Parathyroid adenoma (tissue), 2 donors: ENCODE measurements at regions not wholly inside any gene's neighbourhood (a gene's known extent, or its start where the extent isn't known, plus 50 kb on each side); places are given as distances from the start of the nearest gene placed in this dataset.
A peak's percentile ranks its signal among the peaks of the same experiment; 100 is the strongest.
"Not testable (repeated sequence)": the region's sequence is repeated elsewhere in the genome, so short reads cannot be mapped to it uniquely, and the experiment has no call there.

Experiments
- H2AFZ ChIP-seq: fragments of 300-600 bp; sonication (generic); one replicate; pipeline ENCODE4 v1.7.0; 2017; ENCODE audit warnings: antibody characterized with exemption, mild to moderate bottlenecking
- H3K27ac ChIP-seq: fragments of 300-600 bp; sonication (generic); one replicate; pipeline ENCODE4 v1.7.0; 2017
- H3K27me3 ChIP-seq: fragments of 300-600 bp; sonication (generic); one replicate; pipeline ENCODE4 v1.7.0; 2017; ENCODE audit warnings: low read length; ENCODE audit not compliant: control insufficient read depth, insufficient read depth
- H3K36me3 ChIP-seq: fragments of 300-600 bp; sonication (generic); one replicate; pipeline ENCODE4 v1.7.0; 2017; ENCODE audit warnings: low read length; ENCODE audit not compliant: control insufficient read depth, insufficient read depth
- H3K4me1 ChIP-seq: fragments of 300-600 bp; sonication (generic); one replicate; pipeline ENCODE4 v1.7.0; 2017; ENCODE audit warnings: control low read depth
- H3K4me2 ChIP-seq: fragments of 300-600 bp; sonication (generic); one replicate; pipeline ENCODE4 v1.7.0; 2017; ENCODE audit warnings: low read length
- H3K4me3 ChIP-seq: fragments of 300-600 bp; sonication (generic); one replicate; pipeline ENCODE4 v1.7.0; 2017; ENCODE audit warnings: low read depth, low read length
- H3K79me2 ChIP-seq: fragments of 300-600 bp; sonication (generic); one replicate; pipeline ENCODE4 v1.7.0; 2017; ENCODE audit warnings: control low read depth
- H3K9ac ChIP-seq: fragments of 300-600 bp; sonication (generic); one replicate; pipeline ENCODE4 v1.7.0; 2017; ENCODE audit warnings: mild to moderate bottlenecking
- H3K9me3 ChIP-seq: fragments of 300-600 bp; sonication (generic); one replicate; pipeline ENCODE4 v1.7.0; 2017; ENCODE audit warnings: low read length; ENCODE audit not compliant: control insufficient read depth
- TF ChIP-seq, protein P1 (sequence below): fragments of 300-600 bp; sonication (generic); IDR thresholded peaks from one replicate; pipeline ENCODE4 v1.7.0; 2017; ENCODE audit warnings: antibody characterized with exemption, mild to moderate bottlenecking
- donor health status: primary hyperparathyroidism.

DNA sequence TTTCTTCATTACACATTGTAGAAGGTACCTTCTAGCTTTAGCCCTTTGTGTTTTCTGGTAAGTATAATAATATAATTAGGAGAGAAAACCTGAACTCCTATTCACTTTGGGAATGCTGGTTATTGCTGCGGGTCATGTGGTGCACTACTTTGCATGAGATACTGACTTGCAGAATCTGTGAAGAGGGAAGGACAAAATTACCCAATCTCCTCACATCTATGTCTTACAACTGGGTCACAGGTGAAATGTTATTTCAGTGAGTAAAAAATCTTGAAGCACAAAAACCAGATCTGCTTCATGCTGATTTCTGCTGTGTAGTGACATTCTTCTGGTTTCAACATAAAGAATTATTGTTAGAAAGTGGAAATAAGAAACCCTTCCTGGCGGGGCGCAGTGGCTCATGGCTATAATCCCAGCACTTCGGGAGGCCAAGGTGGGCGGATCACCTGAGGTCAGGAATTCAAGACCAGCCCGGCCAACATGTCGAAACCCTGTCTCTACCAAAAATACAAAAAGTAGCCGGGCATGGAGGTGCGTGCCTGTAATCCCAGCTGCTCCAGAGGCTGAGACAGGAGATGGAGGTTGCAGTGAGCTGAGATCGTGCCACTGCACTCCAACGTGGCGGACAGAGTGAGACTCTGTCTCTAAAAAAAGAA is 211.0 kb upstream of the REG3G start:
- TF ChIP-seq, protein P1, sequence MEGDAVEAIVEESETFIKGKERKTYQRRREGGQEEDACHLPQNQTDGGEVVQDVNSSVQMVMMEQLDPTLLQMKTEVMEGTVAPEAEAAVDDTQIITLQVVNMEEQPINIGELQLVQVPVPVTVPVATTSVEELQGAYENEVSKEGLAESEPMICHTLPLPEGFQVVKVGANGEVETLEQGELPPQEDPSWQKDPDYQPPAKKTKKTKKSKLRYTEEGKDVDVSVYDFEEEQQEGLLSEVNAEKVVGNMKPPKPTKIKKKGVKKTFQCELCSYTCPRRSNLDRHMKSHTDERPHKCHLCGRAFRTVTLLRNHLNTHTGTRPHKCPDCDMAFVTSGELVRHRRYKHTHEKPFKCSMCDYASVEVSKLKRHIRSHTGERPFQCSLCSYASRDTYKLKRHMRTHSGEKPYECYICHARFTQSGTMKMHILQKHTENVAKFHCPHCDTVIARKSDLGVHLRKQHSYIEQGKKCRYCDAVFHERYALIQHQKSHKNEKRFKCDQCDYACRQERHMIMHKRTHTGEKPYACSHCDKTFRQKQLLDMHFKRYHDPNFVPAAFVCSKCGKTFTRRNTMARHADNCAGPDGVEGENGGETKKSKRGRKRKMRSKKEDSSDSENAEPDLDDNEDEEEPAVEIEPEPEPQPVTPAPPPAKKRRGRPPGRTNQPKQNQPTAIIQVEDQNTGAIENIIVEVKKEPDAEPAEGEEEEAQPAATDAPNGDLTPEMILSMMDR, result no peak
- Histone ChIP-seq H3K4me3 (no peak overlapping the region), H3K9me3 (no peaks in the 10 kb centered on the region), H3K27me3 (no peaks in the 10 kb centered on the region), H3K79me2 (no peaks in the 10 kb centered on the region), H3K4me2 (peak overlapping the region; percentile 23), H2AFZ (peak overlapping the region; percentile 58), H3K36me3 (no peaks in the 10 kb centered on the region), H3K4me1 (no peaks in the 10 kb centered on the region), H3K27ac (no peak overlapping the region), H3K9ac (no peak overlapping the region)

DNA sequence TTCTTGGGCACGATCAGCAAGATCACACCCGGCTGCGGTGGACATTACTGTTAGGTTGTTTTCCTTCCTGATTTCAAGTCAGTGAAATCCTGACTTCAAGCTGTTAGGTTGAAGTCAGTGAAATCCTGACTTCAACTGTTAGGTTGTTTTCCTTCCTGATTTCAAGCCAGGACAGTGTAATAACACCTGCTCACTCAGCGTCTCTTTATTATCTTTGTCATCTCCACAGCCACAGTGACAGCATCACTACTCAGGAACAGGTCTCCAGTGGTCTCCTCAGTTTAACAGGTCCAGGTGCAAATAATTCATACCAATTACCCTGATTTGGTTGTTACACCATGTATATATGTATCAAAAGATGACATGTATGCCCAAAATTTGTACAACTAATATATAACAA is 208.1 kb upstream of the REG3G start:
- H3K4me2 ChIP-seq, result peak overlapping the region; percentile 57
- H3K79me2 ChIP-seq, result no peaks in the 10 kb centered on the region
- no peaks in the 10 kb centered on the region for H3K27me3 ChIP-seq
- H3K9me3 ChIP-seq, result no peaks in the 10 kb centered on the region
- no peaks in the 10 kb centered on the region for H3K36me3 ChIP-seq
- TF ChIP-seq, protein P1, result no peak
- H3K9ac ChIP-seq, result no peak overlapping the region
- no peaks in the 10 kb centered on the region for H3K4me1 ChIP-seq
- no peak overlapping the region for H3K27ac ChIP-seq
- peak overlapping the region; percentile 63 for H2AFZ ChIP-seq
- no peak overlapping the region for H3K4me3 ChIP-seq

DNA sequence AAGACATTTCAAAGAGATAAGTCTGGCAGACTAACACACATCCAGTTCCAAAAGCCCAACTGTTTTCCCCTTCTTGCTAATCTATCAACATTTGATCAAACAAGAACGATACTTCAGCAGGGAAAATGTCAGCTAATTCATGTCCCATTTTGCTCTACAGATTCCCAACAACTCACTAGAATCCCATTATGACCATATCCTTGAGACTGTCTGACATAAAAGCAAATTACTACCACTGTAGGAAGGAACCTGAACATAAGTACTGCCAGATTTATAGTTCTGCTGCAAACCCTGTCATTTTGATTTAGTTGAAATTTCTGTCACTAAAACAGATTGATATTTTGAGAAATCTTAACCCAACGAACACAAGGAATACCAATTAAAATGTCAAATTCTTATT is 193.0 kb upstream of the REG3G start:
- H3K36me3 ChIP-seq, result no peaks in the 10 kb centered on the region
- no peak overlapping the region for H2AFZ ChIP-seq
- H3K27me3 ChIP-seq, result no peaks in the 10 kb centered on the region
- H3K9ac ChIP-seq, result no peak overlapping the region
- H3K79me2 ChIP-seq, result no peaks in the 10 kb centered on the region
- TF ChIP-seq, protein P1, result no peak
- H3K4me3 ChIP-seq, result no peak overlapping the region
- H3K4me2 ChIP-seq, result no peak overlapping the region
- H3K9me3 ChIP-seq, result no peaks in the 10 kb centered on the region
- no peak overlapping the region for H3K27ac ChIP-seq
- H3K4me1 ChIP-seq, result no peaks in the 10 kb centered on the region

DNA sequence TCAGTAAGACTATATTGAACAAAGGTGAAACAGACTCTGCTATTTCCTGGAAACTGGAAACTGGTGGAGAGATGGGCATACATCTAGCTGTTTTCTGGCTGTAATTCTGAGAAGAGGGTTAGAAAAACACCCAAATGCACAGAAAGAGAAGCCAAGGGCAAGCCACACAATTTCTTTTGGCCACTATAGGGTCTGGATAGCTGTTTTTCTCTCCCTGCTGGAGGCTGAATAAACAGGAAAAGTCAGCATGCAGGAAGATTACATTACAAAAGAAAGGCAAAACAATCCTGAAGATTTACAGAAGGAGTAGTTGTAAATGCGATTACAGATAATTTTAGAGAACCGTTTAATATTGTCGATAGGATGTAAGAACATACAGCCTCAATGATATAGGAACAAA is 186.2 kb upstream of the REG3G start:
- no peak overlapping the region for H3K27ac ChIP-seq
- H3K4me2 ChIP-seq, result peak overlapping the region; percentile 51
- H3K79me2 ChIP-seq, result no peaks in the 10 kb centered on the region
- H3K36me3 ChIP-seq, result no peaks in the 10 kb centered on the region
- no peaks in the 10 kb centered on the region for H3K4me1 ChIP-seq
- H3K9me3 ChIP-seq, result no peaks in the 10 kb centered on the region
- H2AFZ ChIP-seq, result peak overlapping the region; percentile 35
- no peak overlapping the region for H3K9ac ChIP-seq
- H3K4me3 ChIP-seq, result no peak overlapping the region
- no peaks in the 10 kb centered on the region for H3K27me3 ChIP-seq
- TF ChIP-seq, protein P1, result no peak

DNA sequence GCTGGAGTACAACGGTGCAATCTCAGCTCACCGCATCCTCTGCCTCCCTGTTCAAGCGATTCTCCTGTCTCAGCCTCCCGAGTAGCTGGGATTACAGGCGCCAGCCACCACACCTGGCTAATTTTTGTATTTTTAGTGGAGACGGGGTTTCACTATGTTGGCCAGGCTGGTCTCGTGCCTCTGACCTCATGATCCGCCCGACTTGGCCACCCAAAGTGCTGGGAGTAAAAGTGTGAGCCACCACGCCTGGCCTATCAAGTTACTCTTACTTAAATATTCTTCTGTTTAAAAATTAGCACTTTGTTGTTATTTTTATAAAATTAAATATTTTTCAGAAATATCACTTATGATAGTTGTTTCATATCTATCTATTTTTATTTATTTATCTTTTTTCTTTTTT is 185.2 kb upstream of the REG3G start:
- H3K79me2 ChIP-seq, H3K4me1 ChIP-seq, H3K9me3 ChIP-seq: not testable (repeated sequence)

More for the DNA sequence above, 185.2 kb upstream of the REG3G start:
- not testable (repeated sequence) for H3K27me3 ChIP-seq, H3K27ac ChIP-seq, H3K4me3 ChIP-seq, H3K4me2 ChIP-seq, H3K9ac ChIP-seq, H2AFZ ChIP-seq, H3K36me3 ChIP-seq
